ENCODE measurements at regions not wholly inside any gene's neighbourhood (a gene's known extent, or its start where the extent isn't known, plus 50 kb on each side); places are given as distances from the start of the nearest gene placed in this dataset.

DNA sequence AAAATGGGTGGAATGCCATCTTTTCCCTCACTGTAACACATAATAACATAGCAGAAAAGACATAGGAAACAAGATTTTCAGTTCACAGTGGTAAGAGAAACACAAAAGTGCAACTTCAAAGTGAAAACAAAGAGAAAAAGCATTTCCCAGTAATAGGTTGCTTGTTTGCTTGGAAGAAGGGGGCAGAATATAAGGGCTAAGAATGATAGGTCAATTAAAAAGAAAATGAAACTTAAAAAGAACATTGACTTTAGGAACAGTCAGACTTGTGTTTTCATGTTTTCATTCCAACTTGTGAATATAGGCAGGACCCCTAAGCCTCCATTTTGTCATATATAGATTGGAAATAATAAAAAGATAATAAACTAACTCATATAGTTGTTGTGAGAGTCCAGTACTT, 168.2 kb upstream of the PPP3CA start:
- DNase-seq: no peak
- no peaks in the 10 kb centered on the region for H3K9me3 ChIP-seq
- H3K27ac ChIP-seq: no peak overlapping the region
- intact Hi-C loops (cut with DNase I; ENCODE audit: low total_unique reads): no loop called here
- H3K4me3 ChIP-seq: no peak overlapping the region
- H3K4me1 ChIP-seq: no peaks in the 10 kb centered on the region
- H3K27me3 ChIP-seq: no peaks in the 10 kb centered on the region
- TF ChIP-seq POLR2A (IDR thresholded peaks at IDR 0.05) (no peak), CTCF (IDR thresholded peaks at IDR 0.05) (no peak)
- H3K36me3 ChIP-seq: no peaks in the 10 kb centered on the region

DNA sequence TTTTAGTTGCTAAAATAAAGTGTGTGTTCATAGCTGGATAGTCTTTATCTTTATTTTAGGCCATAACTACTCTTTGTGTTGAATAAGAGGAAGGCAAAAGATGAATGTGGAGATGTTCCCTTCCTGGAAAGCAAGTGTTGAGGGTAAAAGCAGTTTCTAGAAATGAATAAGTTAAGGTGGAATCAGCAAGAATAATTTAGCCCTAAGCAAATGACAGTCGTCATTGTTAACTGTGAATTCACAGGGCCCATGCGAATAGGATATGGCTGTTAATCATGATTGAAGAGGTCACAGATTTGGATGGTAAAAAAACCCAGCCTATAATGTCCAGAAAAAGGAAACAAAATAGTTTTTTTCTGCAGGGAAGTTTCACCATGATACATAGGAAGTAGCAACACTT, 167.8 kb upstream of the PPP3CA start:
- Histone ChIP-seq H3K4me1 (no peaks in the 10 kb centered on the region), H3K27ac (no peak overlapping the region), H3K4me3 (no peak overlapping the region), H3K9me3 (no peaks in the 10 kb centered on the region), H3K36me3 (no peaks in the 10 kb centered on the region), H3K27me3 (no peaks in the 10 kb centered on the region)
- intact Hi-C loops (cut with DNase I; ENCODE audit: low total_unique reads): no loop called here
- no peak for DNase-seq
- no peak for TF ChIP-seq POLR2A (IDR thresholded peaks at IDR 0.05)
- TF ChIP-seq CTCF (IDR thresholded peaks at IDR 0.05): no peak

- intact Hi-C loops (cut with DNase I; ENCODE audit: low total_unique reads): no loop called here
- H3K9me3 ChIP-seq: no peaks in the 10 kb centered on the region
- TF ChIP-seq CTCF (IDR thresholded peaks at IDR 0.05) (no peak), POLR2A (IDR thresholded peaks at IDR 0.05) (no peak)
- H3K4me3 ChIP-seq: no peak overlapping the region
- no peaks in the 10 kb centered on the region for H3K4me1 ChIP-seq
- no peaks in the 10 kb centered on the region for H3K36me3 ChIP-seq
- DNase-seq: no peak
- H3K27ac ChIP-seq: no peak overlapping the region
- H3K27me3 ChIP-seq: no peaks in the 10 kb centered on the region
Observed at GRCh38 chr4:101512416-101512815, 165.1 kb upstream of the PPP3CA start.

GRCh38 chr4:101501421-101501820, 154.1 kb upstream of the PPP3CA start:
- no peak overlapping the region for H3K4me3 ChIP-seq
- no peak overlapping the region for H3K27ac ChIP-seq
- intact Hi-C loops (cut with DNase I; ENCODE audit: low total_unique reads): no loop called here
- no peaks in the 10 kb centered on the region for H3K9me3 ChIP-seq
- TF ChIP-seq CTCF (IDR thresholded peaks at IDR 0.05): no peak
- TF ChIP-seq POLR2A (IDR thresholded peaks at IDR 0.05): no peak
- H3K36me3 ChIP-seq: no peaks in the 10 kb centered on the region
- no peaks in the 10 kb centered on the region for H3K4me1 ChIP-seq
- DNase-seq: no peak
- no peaks in the 10 kb centered on the region for H3K27me3 ChIP-seq

DNA sequence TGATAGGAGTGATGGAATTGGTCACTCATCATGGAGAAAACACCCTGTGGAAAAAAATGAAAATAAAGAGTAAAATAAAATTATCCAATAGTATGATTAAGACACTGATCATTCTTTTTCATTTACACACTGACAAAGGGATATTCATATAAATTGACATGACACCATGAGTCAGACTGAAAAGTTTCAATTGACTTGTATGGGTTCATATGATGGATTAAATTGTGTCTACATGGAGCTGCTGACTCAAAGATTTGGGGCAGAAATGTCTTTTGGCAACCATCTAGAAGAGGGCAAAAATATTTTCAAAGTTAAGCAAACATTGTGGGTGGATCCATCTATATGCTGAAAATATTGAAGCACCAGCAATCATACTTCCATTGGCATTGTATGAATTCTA, 153.4 kb upstream of the PPP3CA start:
- no peaks in the 10 kb centered on the region for H3K27me3 ChIP-seq
- no peaks in the 10 kb centered on the region for H3K36me3 ChIP-seq
- no peak for TF ChIP-seq POLR2A (IDR thresholded peaks at IDR 0.05)
- TF ChIP-seq CTCF (IDR thresholded peaks at IDR 0.05): no peak
- intact Hi-C loops (cut with DNase I; ENCODE audit: low total_unique reads): no loop called here
- DNase-seq: no peak
- no peak overlapping the region for H3K4me3 ChIP-seq
- no peaks in the 10 kb centered on the region for H3K4me1 ChIP-seq
- H3K9me3 ChIP-seq: no peaks in the 10 kb centered on the region
- no peak overlapping the region for H3K27ac ChIP-seq
